GM18858 (cell line): ENCODE measurements at regions not wholly inside any gene's neighbourhood (a gene's known extent, or its start where the extent isn't known, plus 50 kb on each side); places are given as distances from the start of the nearest gene placed in this dataset.

Source experiments
- ATAC-seq: cut with Tn5 transposase; IDR thresholded peaks from one replicate; pipeline ENCODE4 v1.9.1; 2021; ENCODE audit not compliant: unreplicated experiment

GRCh38 chr7:17155529-17155928 lies 142.9 kb upstream of the AHR start:
- no peak for ATAC-seq

GRCh38 chr7:17158261-17158660 lies 140.2 kb upstream of the AHR start:
- no peak for ATAC-seq

GRCh38 chr7:17159500-17160037 lies 138.9 kb upstream of the AHR start:
- ATAC-seq, result peak; percentile 89

- peak; percentile 93 for ATAC-seq
Observed at GRCh38 chr7:17166824-17167379, 131.6 kb upstream of the AHR start.

GRCh38 chr7:17168416-17168815 lies 130.0 kb upstream of the AHR start:
- ATAC-seq, result no peak

GRCh38 chr7:17171427-17171826 lies 127.0 kb upstream of the AHR start:
- ATAC-seq, result no peak

GRCh38 chr7:17176371-17177032 lies 122.0 kb upstream of the AHR start:
- no peak for ATAC-seq

- ATAC-seq, result no peak
Observed at GRCh38 chr7:17178545-17178944, 119.9 kb upstream of the AHR start.

- no peak for ATAC-seq
Observed at GRCh38 chr7:17181482-17181881, 117.0 kb upstream of the AHR start.

GRCh38 chr7:17183630-17184328 lies 114.7 kb upstream of the AHR start:
- no peak for ATAC-seq

GRCh38 chr7:17184805-17185689 lies 113.4 kb upstream of the AHR start:
- ATAC-seq, result peak; percentile 37

GRCh38 chr7:17185690-17186070 lies 112.8 kb upstream of the AHR start:
- ATAC-seq, result peak; percentile 99

- no peak for ATAC-seq
Observed at GRCh38 chr7:17186745-17187530, 111.5 kb upstream of the AHR start.

GRCh38 chr7:17194656-17195055 lies 103.8 kb upstream of the AHR start:
- ATAC-seq, result no peak

- ATAC-seq, result peak; percentile 87
Observed at GRCh38 chr7:17195576-17195975, 102.9 kb upstream of the AHR start.

- no peak for ATAC-seq
Observed at GRCh38 chr7:17205910-17206309, 92.5 kb upstream of the AHR start.

GRCh38 chr7:17206349-17206905 lies 92.0 kb upstream of the AHR start:
- ATAC-seq, result no peak

- no peak for ATAC-seq
Observed at GRCh38 chr7:17207220-17207619, 91.2 kb upstream of the AHR start.

- no peak for ATAC-seq
Observed at GRCh38 chr7:17209101-17209500, 89.4 kb upstream of the AHR start.

- no peak for ATAC-seq
Observed at GRCh38 chr7:17211307-17211836, 87.1 kb upstream of the AHR start.
